Heart left ventricle (tissue), 13 donors: ENCODE measurements at regions not wholly inside any gene's neighbourhood (a gene's known extent, or its start where the extent isn't known, plus 50 kb on each side); places are given as distances from the start of the nearest gene placed in this dataset.

Experiments used
- POLR2A ChIP-seq, 2 donors: fragments of 450-650 bp; IDR thresholded peaks; one replicate each; pipeline ENCODE4 v1.6.1; 2017; ENCODE audit warnings: antibody characterized with exemption in 2 of 2, mild to moderate bottlenecking in 2 of 2, moderate library complexity in 2 of 2
- TF ChIP-seq, protein P1 (sequence below), 12 donors: fragments of 200-600 bp; sonication (generic) in 4 of 12; IDR thresholded peaks; one replicate each; pipeline versions ENCODE4 v1.5.0 to v1.8.0; 2018 to 2022; ENCODE audit warnings: antibody characterized with exemption in 12 of 12, mild to moderate bottlenecking in 5 of 12
- donor health status: ischemic (EF 13 %, LVEDD 7.1; RV severe dilation, severe dysfunction).
- donor health status: DM: no; HTN: yes; CAD: no.
- donor health status: DM: no; HTN: no; CAD: no.
- donor health status: ischemic (EF 25% LVEDD 6.9; RV normal size, moderate dysfunction).
- donor health status: ischemic (EF 25% LVEDD 5.7; RV mildly dilated, moderate dysfunction).
- donor health status: ischemic (EF 35%, LVEDD 5.7; RV mildly dilated, moderate dysfunction).
- donor health status: nonischemic (EF 11% LVEDD 7.7; RV severe dilation, severe dysfunction).
- donor health status: DM: yes; HTN: yes; CAD: no.
- donor health status: PGD.
- donor health status: ischemic (EF 29% LVEDD 5.4; RV normal size, mild dysfunction).
- donor health status: nonischemic (EF 23%, LVEDD 6.1; RV moderate dilation, normal function).

- no peak for TF ChIP-seq POLR2A (IDR thresholded peaks at IDR 0.05)
- TF ChIP-seq, protein P1, sequence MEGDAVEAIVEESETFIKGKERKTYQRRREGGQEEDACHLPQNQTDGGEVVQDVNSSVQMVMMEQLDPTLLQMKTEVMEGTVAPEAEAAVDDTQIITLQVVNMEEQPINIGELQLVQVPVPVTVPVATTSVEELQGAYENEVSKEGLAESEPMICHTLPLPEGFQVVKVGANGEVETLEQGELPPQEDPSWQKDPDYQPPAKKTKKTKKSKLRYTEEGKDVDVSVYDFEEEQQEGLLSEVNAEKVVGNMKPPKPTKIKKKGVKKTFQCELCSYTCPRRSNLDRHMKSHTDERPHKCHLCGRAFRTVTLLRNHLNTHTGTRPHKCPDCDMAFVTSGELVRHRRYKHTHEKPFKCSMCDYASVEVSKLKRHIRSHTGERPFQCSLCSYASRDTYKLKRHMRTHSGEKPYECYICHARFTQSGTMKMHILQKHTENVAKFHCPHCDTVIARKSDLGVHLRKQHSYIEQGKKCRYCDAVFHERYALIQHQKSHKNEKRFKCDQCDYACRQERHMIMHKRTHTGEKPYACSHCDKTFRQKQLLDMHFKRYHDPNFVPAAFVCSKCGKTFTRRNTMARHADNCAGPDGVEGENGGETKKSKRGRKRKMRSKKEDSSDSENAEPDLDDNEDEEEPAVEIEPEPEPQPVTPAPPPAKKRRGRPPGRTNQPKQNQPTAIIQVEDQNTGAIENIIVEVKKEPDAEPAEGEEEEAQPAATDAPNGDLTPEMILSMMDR (IDR thresholded peaks at IDR 0.05), result no peak
Observed at GRCh38 chr9:108708448-108708847, 147.3 kb downstream of the ACTL7B start.
